HepG2 (cell line): ENCODE measurements at regions not wholly inside any gene's neighbourhood (a gene's known extent, or its start where the extent isn't known, plus 50 kb on each side); places are given as distances from the start of the nearest gene placed in this dataset.

Experiments
- ATAC-seq: fragments of 200-7000 bp; cut with Tn5 transposase; 3 replicates; pipeline ENCODE4 v1.9.1; 2020; ENCODE audit warnings: mild to moderate bottlenecking, moderate library complexity
- BruUV-seq: library from RNA; stranded (reverse); fragments of 400-500 nt; replicated peaks from 2 replicates; lab custom pipeline; 2021; lab: Mats Ljungman, UMichigan
- CTCF ChIA-PET: fragments of 300-600 bp; formaldehyde crosslinking; extraction: SDS; loops from one replicate; lab custom pipeline; 2021; ENCODE audit warnings: low total read pairs, inconsistent platforms, low intra/inter-chr PET ratio; lab: Yijun Ruan, JAX
- POLR2A ChIA-PET: fragments of 350-600 bp; sonication (Branson Sonifier 250); formaldehyde crosslinking; loops from one replicate; lab custom pipeline; 2020; ENCODE audit warnings: antibody characterized with exemption, inconsistent platforms; lab: Yijun Ruan, JAX
- DNase-seq: peaks from one replicate; pipeline ENCODE4 v3.0.0-alpha.2; 2015; ENCODE audit warnings: low spot score
- FAIRE-seq: peaks from 3 replicates; lab custom pipeline; 2011; peaks lifted over from hg19 to GRCh38; lab: Jason Lieb, UNC
- H2AFZ ChIP-seq: one replicate; pipeline ENCODE4 v1.6.1; 2011; ENCODE audit warnings: low read length, inconsistent platforms
- H3K27ac ChIP-seq: fragments of 300-600 bp; 3 replicates; pipeline ENCODE4 v1.8.0; 2011; ENCODE audit warnings: mixed run types, mild to moderate bottlenecking, mixed read lengths, low read length, inconsistent platforms; ENCODE audit not compliant: insufficient read depth; ENCODE audit errors: extremely low read length
- H3K27me3 ChIP-seq, 2 experiments: fragments of 200-600 bp in 1 of 2; 2 replicates in 1 of 2; 3 replicates in 1 of 2; pipeline versions ENCODE4 v1.6.0 to v1.8.0; 2011; ENCODE audit warnings: low read length in 2 of 2, mild to moderate bottlenecking in 2 of 2, moderate library complexity in 2 of 2, inconsistent platforms in 1 of 2; ENCODE audit not compliant: insufficient read depth in 2 of 2, control insufficient read depth in 1 of 2
- H3K36me3 ChIP-seq, 2 experiments: fragments of 200-600 bp in 1 of 2; replicated peaks in 1 of 2; 2 replicates in 1 of 2; 3 replicates in 1 of 2; pipeline versions ENCODE4 v1.5.1 to v1.8.0; 2011; ENCODE audit warnings: low read length in 2 of 2, inconsistent platforms in 1 of 2; ENCODE audit not compliant: insufficient read depth in 2 of 2, control insufficient read depth in 1 of 2
- H3K4me1 ChIP-seq: 2 replicates; pipeline ENCODE4 v1.5.1; 2012; ENCODE audit warnings: low read length, inconsistent platforms; ENCODE audit not compliant: insufficient read depth
- H3K4me2 ChIP-seq: 2 replicates; pipeline ENCODE4 v1.6.0; 2011; ENCODE audit warnings: low read depth, low read length, inconsistent platforms
- H3K4me3 ChIP-seq, 3 experiments: fragments of 200-600 bp in 1 of 3; sonication (generic), shearing (Covaris generic) in 1 of 3; replicated peaks in 1 of 3; 2 replicates each; pipeline ENCODE4 v1.5.1; 2011 to 2016; ENCODE audit warnings: low read length in 3 of 3, inconsistent platforms in 2 of 3, low read depth in 2 of 3, mild to moderate bottlenecking in 2 of 3, control low read depth in 1 of 3, mixed read lengths in 1 of 3; ENCODE audit not compliant: insufficient read depth in 1 of 3
- H3K79me2 ChIP-seq: one replicate; pipeline ENCODE4 v1.6.1; 2011; ENCODE audit warnings: low read length, inconsistent platforms; ENCODE audit not compliant: insufficient read depth
- H3K9ac ChIP-seq: 2 replicates; pipeline ENCODE4 v1.6.0; 2011; ENCODE audit warnings: mild to moderate bottlenecking, low read depth, low read length, inconsistent platforms; ENCODE audit not compliant: insufficient read depth
- H3K9me3 ChIP-seq: 2 replicates; pipeline ENCODE4 v1.5.1; 2012; ENCODE audit warnings: mild to moderate bottlenecking, low read length
- H4K20me1 ChIP-seq: 2 replicates; pipeline ENCODE4 v1.6.0; 2011; ENCODE audit warnings: inconsistent platforms, mild to moderate bottlenecking, low read length, moderate library complexity; ENCODE audit not compliant: insufficient read depth
- AHR ChIP-seq: IDR thresholded peaks from 2 replicates; pipeline ENCODE4 v1.6.1; 2018; ENCODE audit warnings: missing genetic modification reagents, missing compliant biosample characterization
- ATF1 ChIP-seq: IDR thresholded peaks from 2 replicates; pipeline ENCODE4 v1.6.1; 2016; ENCODE audit warnings: mild to moderate bottlenecking, control low read depth
- DR1 ChIP-seq: sonication (generic); formaldehyde crosslinking; IDR thresholded peaks from 2 replicates; pipeline ENCODE4 v1.8.0; 2021; ENCODE audit warnings: mild to moderate bottlenecking, missing genetic modification reagents, inconsistent platforms
- HIVEP1 ChIP-seq: sonication (generic); formaldehyde crosslinking; IDR thresholded peaks from 2 replicates; pipeline ENCODE4 v1.4.0; 2020; ENCODE audit warnings: mild to moderate bottlenecking, missing genetic modification reagents
- HOXA3 ChIP-seq: sonication (generic); formaldehyde crosslinking; IDR thresholded peaks from 2 replicates; pipeline ENCODE4 v1.5.0; 2020; ENCODE audit warnings: missing genetic modification reagents
- PCBP1 ChIP-seq: fragments of 200-400 bp; formaldehyde crosslinking; IDR thresholded peaks from 2 replicates; pipeline ENCODE4 v1.6.1; 2017; ENCODE audit warnings: mild to moderate bottlenecking, low read depth, low read length, borderline replicate concordance
- RBAK ChIP-seq: sonication (generic); formaldehyde crosslinking; IDR thresholded peaks from 2 replicates; pipeline ENCODE4 v1.5.1; 2020; ENCODE audit warnings: mild to moderate bottlenecking, missing genetic modification reagents
- STAG1 ChIP-seq: sonication (generic); formaldehyde crosslinking; IDR thresholded peaks from 2 replicates; pipeline ENCODE4 v1.4.0; 2020; ENCODE audit warnings: missing genetic modification reagents
- TAF15 ChIP-seq: fragments of 200-400 bp; formaldehyde crosslinking; IDR thresholded peaks from one replicate; pipeline ENCODE4 v1.6.1; 2018; ENCODE audit warnings: mild to moderate bottlenecking, low read depth, low read length; ENCODE audit not compliant: poor library complexity, severe bottlenecking
- TFAP4 ChIP-seq: sonication (generic); IDR thresholded peaks from 2 replicates; pipeline ENCODE4 v1.6.1; 2016; ENCODE audit warnings: low read depth, borderline replicate concordance
- ZNF546 ChIP-seq: sonication (generic); formaldehyde crosslinking; conservative IDR thresholded peaks from 2 replicates; pipeline ENCODE4 v1.8.1; 2023; ENCODE audit warnings: mild to moderate bottlenecking, missing genetic modification reagents
- WGBS: methylation state at CpG from one replicate; pipeline ENCODE4 v1.1.6; 2017; ENCODE audit warnings: low lambda C conversion rate; 5-methylcytosine and 5-hydroxymethylcytosine counted together
- in situ Hi-C: cut with HindIII; loops from 2 replicates; pipeline ENCODE4 v1.10.0; 2017; ENCODE audit warnings: low pct_unique_long_range_greater_than_20kb; ENCODE audit not compliant: extremely low pct_ligation_motif_present
- intact Hi-C: fragments of 100-400 bp; cut with micrococcal nuclease; formaldehyde crosslinking; loops from one replicate; pipeline ENCODE4 v1.10.0; 2022; ENCODE audit not compliant: unreplicated experiment
- TF ChIP-seq, protein P1 (sequence below): sonication (generic); formaldehyde crosslinking; IDR thresholded peaks from 2 replicates; pipeline ENCODE4 v1.8.1; 2023; ENCODE audit warnings: missing genetic modification reagents, inconsistent platforms, borderline replicate concordance
- TF ChIP-seq, protein P2 (sequence below): sonication (generic); formaldehyde crosslinking; IDR thresholded peaks from 2 replicates; pipeline ENCODE4 v1.8.0; 2022; ENCODE audit warnings: missing genetic modification reagents, mild to moderate bottlenecking, inconsistent platforms, borderline replicate concordance
- TF ChIP-seq, protein P3 (sequence below): sonication (generic); formaldehyde crosslinking; IDR thresholded peaks from 2 replicates; pipeline ENCODE4 v1.8.0; 2022; ENCODE audit warnings: mild to moderate bottlenecking, missing genetic modification reagents, borderline replicate concordance
- TF ChIP-seq, protein P4 (sequence below): sonication (generic); formaldehyde crosslinking; IDR thresholded peaks from 2 replicates; pipeline ENCODE4 v1.5.0; 2020; ENCODE audit warnings: missing genetic modification reagents

DNA sequence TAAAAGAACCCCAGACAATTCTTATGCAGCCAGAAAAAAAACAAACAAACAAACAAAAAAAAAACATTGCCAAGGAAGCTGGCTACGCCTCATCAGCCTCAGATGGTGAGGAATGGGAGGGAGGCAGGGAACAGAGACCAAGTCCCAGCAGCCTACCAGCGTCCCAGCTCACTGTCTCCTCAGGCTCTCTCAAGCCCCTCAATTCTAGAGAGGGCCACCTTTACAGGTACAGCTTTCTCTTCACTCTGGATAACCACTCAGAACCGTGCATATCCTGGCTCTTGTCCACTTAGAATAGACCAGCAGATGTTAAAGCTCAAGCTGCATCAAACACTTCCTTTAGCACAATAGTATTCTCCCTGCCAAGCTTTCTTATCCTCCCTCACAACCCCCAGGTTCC, 263.1 kb upstream of the CHAC2 start:
- BruUV-seq, result no TSS peak
- no peak for TF ChIP-seq HOXA3 (CRISPR knock-in tag)
- TF ChIP-seq, protein P1, sequence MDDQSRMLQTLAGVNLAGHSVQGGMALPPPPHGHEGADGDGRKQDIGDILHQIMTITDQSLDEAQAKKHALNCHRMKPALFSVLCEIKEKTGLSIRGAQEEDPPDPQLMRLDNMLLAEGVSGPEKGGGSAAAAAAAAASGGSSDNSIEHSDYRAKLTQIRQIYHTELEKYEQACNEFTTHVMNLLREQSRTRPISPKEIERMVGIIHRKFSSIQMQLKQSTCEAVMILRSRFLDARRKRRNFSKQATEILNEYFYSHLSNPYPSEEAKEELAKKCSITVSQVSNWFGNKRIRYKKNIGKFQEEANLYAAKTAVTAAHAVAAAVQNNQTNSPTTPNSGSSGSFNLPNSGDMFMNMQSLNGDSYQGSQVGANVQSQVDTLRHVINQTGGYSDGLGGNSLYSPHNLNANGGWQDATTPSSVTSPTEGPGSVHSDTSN (CRISPR knock-in tag), result no peak
- TF ChIP-seq TAF15, result no peak
- no peak for TF ChIP-seq AHR (CRISPR knock-in tag)
- TF ChIP-seq HIVEP1 (CRISPR knock-in tag), result no peak
- no peak for TF ChIP-seq DR1 (CRISPR knock-in tag)
- no peak for TF ChIP-seq PCBP1
- TF ChIP-seq ATF1 (CRISPR knock-in tag), result no peak
- no peak for TF ChIP-seq STAG1 (CRISPR knock-in tag)
- no peak for TF ChIP-seq RBAK
- TF ChIP-seq, protein P2, sequence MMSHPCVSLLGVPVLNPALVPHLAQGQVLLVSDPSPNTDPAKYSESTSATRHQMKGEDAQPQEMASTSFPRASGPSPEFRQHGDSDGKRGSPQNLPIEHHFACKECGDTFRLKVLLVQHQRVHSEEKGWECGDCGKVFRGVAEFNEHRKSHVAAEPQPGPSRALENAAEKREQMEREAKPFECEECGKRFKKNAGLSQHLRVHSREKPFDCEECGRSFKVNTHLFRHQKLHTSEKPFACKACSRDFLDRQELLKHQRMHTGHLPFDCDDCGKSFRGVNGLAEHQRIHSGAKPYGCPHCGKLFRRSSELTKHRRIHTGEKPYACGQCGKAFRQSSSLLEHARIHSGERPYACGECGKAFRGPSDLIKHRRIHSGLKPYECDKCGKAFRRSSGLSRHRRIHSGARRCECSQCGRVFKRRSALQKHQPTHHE (CRISPR knock-in tag), result no peak
- TF ChIP-seq, protein P3, sequence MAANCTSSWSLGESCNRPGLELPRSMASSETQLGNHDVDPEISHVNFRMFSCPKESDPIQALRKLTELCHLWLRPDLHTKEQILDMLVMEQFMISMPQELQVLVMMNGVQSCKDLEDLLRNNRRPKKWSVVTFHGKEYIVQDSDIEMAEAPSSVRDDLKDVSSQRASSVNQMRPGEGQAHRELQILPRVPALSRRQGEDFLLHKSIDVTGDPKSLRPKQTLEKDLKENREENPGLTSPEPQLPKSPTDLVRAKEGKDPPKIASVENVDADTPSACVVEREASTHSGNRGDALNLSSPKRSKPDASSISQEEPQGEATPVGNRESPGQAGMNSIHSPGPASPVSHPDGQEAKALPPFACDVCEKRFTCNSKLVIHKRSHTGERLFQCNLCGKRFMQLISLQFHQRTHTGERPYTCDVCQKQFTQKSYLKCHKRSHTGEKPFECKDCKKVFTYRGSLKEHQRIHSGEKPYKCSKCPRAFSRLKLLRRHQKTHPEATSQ, result no peak
- no peak for TF ChIP-seq TFAP4
- no peak for TF ChIP-seq ZNF546 (CRISPR knock-in tag)
- TF ChIP-seq, protein P4, sequence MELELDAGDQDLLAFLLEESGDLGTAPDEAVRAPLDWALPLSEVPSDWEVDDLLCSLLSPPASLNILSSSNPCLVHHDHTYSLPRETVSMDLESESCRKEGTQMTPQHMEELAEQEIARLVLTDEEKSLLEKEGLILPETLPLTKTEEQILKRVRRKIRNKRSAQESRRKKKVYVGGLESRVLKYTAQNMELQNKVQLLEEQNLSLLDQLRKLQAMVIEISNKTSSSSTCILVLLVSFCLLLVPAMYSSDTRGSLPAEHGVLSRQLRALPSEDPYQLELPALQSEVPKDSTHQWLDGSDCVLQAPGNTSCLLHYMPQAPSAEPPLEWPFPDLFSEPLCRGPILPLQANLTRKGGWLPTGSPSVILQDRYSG (CRISPR knock-in tag), result no peak

More for the DNA sequence above, 263.1 kb upstream of the CHAC2 start:
- H3K9me3 ChIP-seq, result no peaks in the 10 kb centered on the region
- no peaks in the 10 kb centered on the region; a peak in 1 of 5 replicates for H3K27me3 ChIP-seq
- ChIA-PET CTCF (no interaction called here), POLR2A (no interaction called here)
- in situ Hi-C loops (no loop called here), intact Hi-C loops (no loop called here)
- H3K4me1 ChIP-seq, result no peaks in the 10 kb centered on the region
- H3K4me2 ChIP-seq, result no peak overlapping the region
- H3K9ac ChIP-seq, result no peak overlapping the region
- no peak overlapping the region for H3K4me3 ChIP-seq
- no peaks in the 10 kb centered on the region for H4K20me1 ChIP-seq
- 1% methylated on average over 3 of the region's 3 CpGs for WGBS
- ATAC-seq (no peak), FAIRE-seq (no peak), DNase-seq (no peak)
- H3K27ac ChIP-seq, result no peak overlapping the region
- H3K79me2 ChIP-seq, result no peaks in the 10 kb centered on the region
- no peaks in the 10 kb centered on the region for H3K36me3 ChIP-seq
- H2AFZ ChIP-seq, result no peak overlapping the region
